OCI-LY7 (cell line): ENCODE measurements at regions not wholly inside any gene's neighbourhood (a gene's known extent, or its start where the extent isn't known, plus 50 kb on each side); places are given as distances from the start of the nearest gene placed in this dataset.
"Not testable (repeated sequence)": the region's sequence is repeated elsewhere in the genome, so short reads cannot be mapped to it uniquely, and the experiment has no call there.

Source experiments
- BruUV-seq: library from RNA; stranded (reverse); fragments of 400-500 nt; replicated peaks from 2 replicates; lab custom pipeline; 2021; lab: Mats Ljungman, UMichigan
- CTCF ChIA-PET: fragments of 300-600 bp; sonication (Branson Sonifier 250); formaldehyde crosslinking; loops from one replicate; lab custom pipeline; 2022; ENCODE audit warnings: antibody characterized with exemption; ENCODE audit not compliant: unreplicated experiment; lab: Charles Lee
- POLR2A ChIA-PET: fragments of 300-600 bp; sonication (Branson Sonifier 250); formaldehyde crosslinking; loops from one replicate; lab custom pipeline; 2022; ENCODE audit warnings: antibody characterized with exemption; lab: Charles Lee
- DNase-seq: peaks from one replicate; pipeline ENCODE4 v3.0.0-alpha.2; 2015; ENCODE audit warnings: low spot score
- H2AFZ ChIP-seq: fragments of 200-600 bp; sonication (generic), shearing (Covaris generic); 2 replicates; pipeline ENCODE4 v1.6.1; 2014; ENCODE audit warnings: mild to moderate bottlenecking, antibody characterized with exemption, low read length, moderate library complexity
- H3K27ac ChIP-seq: fragments of 200-600 bp; sonication (generic); 2 replicates; pipeline ENCODE4 v1.5.1; 2014; ENCODE audit warnings: mixed run types, low read depth, mild to moderate bottlenecking, moderate library complexity, low read length, inconsistent platforms; ENCODE audit not compliant: poor library complexity, severe bottlenecking
- H3K36me3 ChIP-seq: fragments of 200-600 bp; sonication (generic); 2 replicates; pipeline ENCODE4 v1.6.1; 2014; ENCODE audit warnings: mild to moderate bottlenecking, antibody characterized with exemption, low read length, moderate library complexity, mixed read lengths; ENCODE audit not compliant: insufficient read depth
- H3K4me1 ChIP-seq: fragments of 200-600 bp; sonication (generic); 2 replicates; pipeline ENCODE4 v1.5.1; 2014; ENCODE audit warnings: mild to moderate bottlenecking, low read length; ENCODE audit not compliant: insufficient read depth, poor library complexity, severe bottlenecking
- H3K4me2 ChIP-seq: fragments of 200-600 bp; sonication (generic); 2 replicates; pipeline ENCODE4 v1.6.1; 2014; ENCODE audit warnings: mild to moderate bottlenecking, low read length
- H3K4me3 ChIP-seq: fragments of 200-600 bp; sonication (generic); 2 replicates; pipeline ENCODE4 v1.5.1; 2014; ENCODE audit warnings: mild to moderate bottlenecking, low read depth, low read length; ENCODE audit not compliant: poor library complexity, severe bottlenecking
- H3K79me2 ChIP-seq: fragments of 200-600 bp; sonication (generic); 2 replicates; pipeline ENCODE4 v1.6.1; 2016; ENCODE audit warnings: low read depth, mild to moderate bottlenecking, low read length, moderate library complexity, mixed read lengths; ENCODE audit not compliant: insufficient read depth
- H3K9me2 ChIP-seq: fragments of 200-600 bp; sonication (generic); 2 replicates; pipeline ENCODE4 v1.6.1; 2016; ENCODE audit warnings: mild to moderate bottlenecking, low read length, mixed read lengths; ENCODE audit not compliant: insufficient read depth
- H3K9me3 ChIP-seq: fragments of 200-600 bp; sonication (generic); 2 replicates; pipeline ENCODE4 v1.6.1; 2014; ENCODE audit warnings: mild to moderate bottlenecking, mixed run types, low read length, mixed read lengths
- H4K20me1 ChIP-seq: fragments of 200-600 bp; sonication (generic); 2 replicates; pipeline ENCODE4 v1.6.1; 2014; ENCODE audit warnings: mild to moderate bottlenecking, antibody characterized with exemption, low read length, moderate library complexity, mixed read lengths; ENCODE audit not compliant: insufficient read depth
- CTCF ChIP-seq: fragments of 200-600 bp; sonication (generic); conservative IDR thresholded peaks from 2 replicates; pipeline ENCODE4 v1.5.1; 2014; ENCODE audit warnings: mild to moderate bottlenecking, antibody characterized with exemption, low read length, moderate library complexity, mixed read lengths
- EZH2phosphoT487 ChIP-seq: fragments of 200-600 bp; sonication (generic); IDR thresholded peaks from 2 replicates; pipeline ENCODE4 v1.6.1; 2018; ENCODE audit warnings: low read depth, borderline replicate concordance, mild to moderate bottlenecking, mixed run types, antibody characterized with exemption, low read length, moderate library complexity, mixed read lengths
- intact Hi-C: fragments of 100-400 bp; cut with micrococcal nuclease; formaldehyde crosslinking; loops from one replicate; pipeline ENCODE4 v1.10.0; 2022; ENCODE audit not compliant: unreplicated experiment

DNA sequence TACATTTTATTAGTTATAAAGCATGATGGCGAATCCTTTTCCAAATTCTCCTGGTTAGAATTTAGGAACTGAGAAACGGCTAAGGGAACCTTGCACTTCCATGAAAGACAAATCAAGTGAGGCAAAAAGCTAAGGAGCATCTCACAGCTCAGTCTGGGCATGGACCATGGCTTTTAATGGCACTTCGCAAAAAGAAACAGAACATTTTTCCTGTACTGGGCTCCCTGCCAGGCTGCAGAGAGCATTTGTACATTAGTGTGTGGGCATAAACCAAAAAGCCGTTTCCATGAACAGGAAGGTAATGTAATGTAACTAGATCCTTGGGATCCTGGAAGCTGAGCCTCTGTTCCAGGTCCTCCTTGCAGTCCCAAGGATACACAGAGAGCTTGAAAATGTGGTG lies 354.2 kb downstream of the MRPS30 start:
- no peak for DNase-seq
- TF ChIP-seq CTCF (no peak), EZH2phosphoT487 (no peak)
- Histone ChIP-seq H3K27ac (no peak overlapping the region), H3K9me3 (no peaks in the 10 kb centered on the region), H2AFZ (no peak overlapping the region), H3K36me3 (no peaks in the 10 kb centered on the region), H4K20me1 (no peaks in the 10 kb centered on the region), H3K4me2 (no peak overlapping the region), H3K4me1 (no peaks in the 10 kb centered on the region), H3K9me2 (no peaks in the 10 kb centered on the region), H3K79me2 (no peaks in the 10 kb centered on the region), H3K4me3 (no peak overlapping the region)
- intact Hi-C loops: no loop called here
- BruUV-seq: no TSS peak
- ChIA-PET CTCF (no interaction called here), POLR2A (no interaction called here)

GRCh38 chr5:45171563-45171962 lies 362.8 kb downstream of the MRPS30 start:
- no peak overlapping the region for H3K27ac ChIP-seq
- no peaks in the 10 kb centered on the region for H3K4me1 ChIP-seq
- BruUV-seq: no TSS peak
- DNase-seq: no peak
- no peak overlapping the region for H3K4me2 ChIP-seq
- intact Hi-C loops: no loop called here
- POLR2A ChIA-PET: no interaction called here
- H4K20me1 ChIP-seq: no peaks in the 10 kb centered on the region
- TF ChIP-seq EZH2phosphoT487 (no peak), CTCF (no peak)
- CTCF ChIA-PET: no interaction called here
- no peak overlapping the region for H2AFZ ChIP-seq
- H3K4me3 ChIP-seq: no peak overlapping the region
- no peaks in the 10 kb centered on the region for H3K36me3 ChIP-seq
- no peaks in the 10 kb centered on the region for H3K9me3 ChIP-seq
- H3K9me2 ChIP-seq: no peaks in the 10 kb centered on the region
- no peaks in the 10 kb centered on the region for H3K79me2 ChIP-seq

GRCh38 chr5:45172634-45173033 lies 363.9 kb downstream of the MRPS30 start:
- H3K27ac ChIP-seq, H3K9me2 ChIP-seq, intact Hi-C loops, H3K79me2 ChIP-seq, H4K20me1 ChIP-seq, H2AFZ ChIP-seq, BruUV-seq, CTCF ChIA-PET, H3K9me3 ChIP-seq, DNase-seq, H3K4me3 ChIP-seq, H3K36me3 ChIP-seq, POLR2A ChIA-PET, H3K4me1 ChIP-seq, H3K4me2 ChIP-seq: not testable (repeated sequence)
